ENCODE measurements at regions not wholly inside any gene's neighbourhood (a gene's known extent, or its start where the extent isn't known, plus 50 kb on each side); places are given as distances from the start of the nearest gene placed in this dataset.

DNA sequence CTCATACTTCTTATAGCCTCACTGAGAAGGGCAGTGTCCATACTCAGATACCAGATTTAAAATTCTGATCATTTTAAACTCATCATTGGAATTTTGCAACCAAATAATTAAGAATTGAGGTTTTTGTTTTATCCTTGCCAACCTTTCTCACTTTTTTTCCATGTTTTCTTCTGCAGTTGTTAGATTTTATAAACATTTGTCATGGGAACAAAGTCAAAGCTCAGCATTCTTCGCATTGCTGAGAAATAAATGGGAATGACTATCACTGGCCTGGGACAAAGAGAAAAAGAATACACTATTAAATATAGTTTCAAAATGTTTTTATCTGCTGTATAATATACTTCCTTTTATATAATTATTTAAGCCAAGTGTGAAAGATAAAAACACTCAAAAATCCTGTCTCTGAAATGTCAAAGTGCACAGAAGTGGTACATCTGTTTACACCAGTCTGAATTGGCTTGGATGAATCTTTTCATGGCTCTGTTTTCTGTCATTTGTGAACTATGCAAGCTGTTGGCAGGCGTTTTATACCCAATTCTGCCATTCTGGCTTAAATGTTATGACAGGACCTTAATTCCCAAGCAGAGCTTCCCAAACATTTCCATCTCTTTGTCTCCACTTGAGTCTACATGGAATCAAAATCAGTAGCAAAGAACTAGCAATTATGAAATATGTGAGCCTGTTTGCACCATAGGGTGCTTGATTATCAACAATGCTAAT, 249.3 kb upstream of the SYT4 start:
- no peak for TF ChIP-seq POLR2A (IDR thresholded peaks at IDR 0.05)
- no peak for TF ChIP-seq CTCF (IDR thresholded peaks at IDR 0.05)
- no peak for TF ChIP-seq POLR2AphosphoS5 (IDR thresholded peaks at IDR 0.05)
